GM19397 (cell line): ENCODE measurements at regions not wholly inside any gene's neighbourhood (a gene's known extent, or its start where the extent isn't known, plus 50 kb on each side); places are given as distances from the start of the nearest gene placed in this dataset.
"Not testable (repeated sequence)": the region's sequence is repeated elsewhere in the genome, so short reads cannot be mapped to it uniquely, and the experiment has no call there.

Experiments
- ATAC-seq: cut with Tn5 transposase; IDR thresholded peaks from one replicate; pipeline ENCODE4 v1.9.1; 2021; ENCODE audit warnings: mild to moderate bottlenecking, moderate library complexity; ENCODE audit not compliant: unreplicated experiment

- no peak for ATAC-seq
These were observed 750.7 kb upstream of the KCND2 start for GRCh38 chr7:119522263-119522662.

- no peak for ATAC-seq
These were observed 750.3 kb upstream of the KCND2 start for GRCh38 chr7:119522698-119523097.

GRCh38 chr7:119545118-119545517 lies 727.9 kb upstream of the KCND2 start:
- no peak for ATAC-seq

- ATAC-seq: no peak
These were observed 717.2 kb upstream of the KCND2 start for GRCh38 chr7:119555788-119556187.

GRCh38 chr7:119556436-119556835 lies 716.5 kb upstream of the KCND2 start:
- ATAC-seq: no peak

- no peak for ATAC-seq
These were observed 711.2 kb upstream of the KCND2 start for GRCh38 chr7:119561751-119562150.

GRCh38 chr7:119562839-119563238 lies 710.1 kb upstream of the KCND2 start:
- no peak for ATAC-seq

- ATAC-seq: no peak
These were observed 701.3 kb upstream of the KCND2 start for GRCh38 chr7:119571666-119572065.

- ATAC-seq: no peak
These were observed 700.8 kb upstream of the KCND2 start for GRCh38 chr7:119572132-119572531.

- no peak for ATAC-seq
These were observed 700.4 kb upstream of the KCND2 start for GRCh38 chr7:119572541-119572940.

- no peak for ATAC-seq
These were observed 694.9 kb upstream of the KCND2 start for GRCh38 chr7:119578116-119578515.

GRCh38 chr7:119594956-119595355 lies 678.0 kb upstream of the KCND2 start:
- ATAC-seq: no peak

- no peak for ATAC-seq
These were observed 676.3 kb upstream of the KCND2 start for GRCh38 chr7:119596651-119597050.

- no peak for ATAC-seq
These were observed 666.7 kb upstream of the KCND2 start for GRCh38 chr7:119606297-119606696.

- ATAC-seq: no peak
These were observed 652.2 kb upstream of the KCND2 start for GRCh38 chr7:119620769-119621168.

GRCh38 chr7:119623427-119623826 lies 649.5 kb upstream of the KCND2 start:
- no peak for ATAC-seq

GRCh38 chr7:119630406-119630969 lies 642.5 kb upstream of the KCND2 start:
- ATAC-seq: no peak

GRCh38 chr7:119633812-119634211 lies 639.2 kb upstream of the KCND2 start:
- ATAC-seq: not testable (repeated sequence)

- no peak for ATAC-seq
These were observed 632.6 kb upstream of the KCND2 start for GRCh38 chr7:119640326-119640725.

GRCh38 chr7:119640861-119641260 lies 632.1 kb upstream of the KCND2 start:
- ATAC-seq: no peak

GRCh38 chr7:119643558-119643957 lies 629.4 kb upstream of the KCND2 start:
- ATAC-seq: no peak

GRCh38 chr7:119647286-119647685 lies 625.7 kb upstream of the KCND2 start:
- no peak for ATAC-seq

GRCh38 chr7:119648752-119649151 lies 624.2 kb upstream of the KCND2 start:
- ATAC-seq: not testable (repeated sequence)
